AG10803 (cell line): ENCODE measurements at regions not wholly inside any gene's neighbourhood (a gene's known extent, or its start where the extent isn't known, plus 50 kb on each side); places are given as distances from the start of the nearest gene placed in this dataset.

ENCODE experiments used
- DNase-seq: peaks from one replicate; pipeline ENCODE4 v3.0.0; 2010; ENCODE audit warnings: low read depth
- H3K4me3 ChIP-seq: 2 replicates; pipeline ENCODE4 v1.5.1; 2011; ENCODE audit warnings: mild to moderate bottlenecking, low read length, control low read depth
- CTCF ChIP-seq: conservative IDR thresholded peaks from 2 replicates; pipeline ENCODE4 v1.5.1; 2011; ENCODE audit warnings: mild to moderate bottlenecking, low read length, control low read depth, inconsistent platforms

- no peak for DNase-seq
- TF ChIP-seq CTCF: no peak
- no peak overlapping the region for H3K4me3 ChIP-seq
These were observed 304.5 kb downstream of the HAPSTR1 start for GRCh38 chr16:9395958-9396359.

- DNase-seq: no peak
- H3K4me3 ChIP-seq: no peak overlapping the region
- no peak for TF ChIP-seq CTCF
These were observed 308.1 kb downstream of the HAPSTR1 start for GRCh38 chr16:9399573-9399972.

GRCh38 chr16:9401173-9401572, 309.7 kb downstream of the HAPSTR1 start:
- no peak for DNase-seq
- H3K4me3 ChIP-seq: no peak overlapping the region
- TF ChIP-seq CTCF: no peak

GRCh38 chr16:9402293-9402860, 310.9 kb downstream of the HAPSTR1 start:
- TF ChIP-seq CTCF: no peak
- no peak for DNase-seq
- H3K4me3 ChIP-seq: no peak overlapping the region

GRCh38 chr16:9404811-9405210, 313.4 kb downstream of the HAPSTR1 start:
- DNase-seq: no peak
- no peak overlapping the region for H3K4me3 ChIP-seq
- no peak for TF ChIP-seq CTCF

GRCh38 chr16:9406038-9406712, 314.7 kb downstream of the HAPSTR1 start:
- no peak overlapping the region for H3K4me3 ChIP-seq
- no peak for DNase-seq
- TF ChIP-seq CTCF: no peak

- no peak overlapping the region for H3K4me3 ChIP-seq
- DNase-seq: no peak
- TF ChIP-seq CTCF: no peak
These were observed 315.8 kb downstream of the HAPSTR1 start for GRCh38 chr16:9407206-9407758.
